NCI-H2196 treated with DMSO at 0.1 percent for 48 hours (cell line): ENCODE measurements at regions not wholly inside any gene's neighbourhood (a gene's known extent, or its start where the extent isn't known, plus 50 kb on each side); places are given as distances from the start of the nearest gene placed in this dataset.

Source experiments
- DNase-seq: peaks from one replicate; lab custom pipeline; 2025; ENCODE audit not compliant: unreplicated experiment; lab: John Stamatoyannopoulos, UW

DNA sequence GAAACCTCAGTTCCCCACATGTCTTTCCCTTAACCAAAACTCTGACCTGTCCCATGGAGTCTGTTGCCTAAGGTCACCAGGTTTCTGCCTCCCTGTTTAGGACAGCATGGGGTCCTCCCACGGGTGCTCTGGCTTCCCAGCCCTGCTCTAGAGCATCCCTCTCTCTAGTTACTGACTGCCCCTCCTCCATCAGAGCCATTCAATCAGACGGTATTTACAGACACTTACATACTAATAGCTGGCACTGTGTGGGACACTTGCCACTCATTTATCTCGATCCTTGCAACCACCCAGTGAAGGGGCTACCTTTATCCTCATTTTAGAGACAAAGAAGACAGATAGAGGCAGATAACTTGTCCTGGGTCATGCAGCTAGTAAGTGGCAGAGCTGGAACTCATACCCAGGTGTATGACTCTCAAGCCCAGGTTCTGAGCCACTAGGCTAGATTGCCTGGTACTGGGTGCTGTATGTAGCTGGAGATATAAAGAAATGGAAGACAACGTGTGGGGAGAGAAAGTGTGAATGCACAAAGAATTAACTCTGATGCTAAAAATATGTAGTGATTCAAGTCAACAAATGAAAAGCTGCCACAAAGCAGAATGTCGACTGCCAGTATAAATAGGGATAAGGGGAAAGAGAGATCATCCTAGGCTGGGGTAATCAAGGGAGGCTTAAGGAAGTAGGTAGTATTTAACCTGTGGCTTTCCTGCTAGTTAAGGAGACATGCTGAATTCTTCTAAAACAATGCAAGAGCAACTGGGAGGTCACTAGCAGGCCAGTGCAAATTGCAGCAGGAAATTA is 52.5 kb upstream of the PDE8B start:
- DNase-seq, result no peak

- no peak for DNase-seq
Measured at GRCh38 chr5:77156379-77156778, 54.1 kb upstream of the PDE8B start.

DNA sequence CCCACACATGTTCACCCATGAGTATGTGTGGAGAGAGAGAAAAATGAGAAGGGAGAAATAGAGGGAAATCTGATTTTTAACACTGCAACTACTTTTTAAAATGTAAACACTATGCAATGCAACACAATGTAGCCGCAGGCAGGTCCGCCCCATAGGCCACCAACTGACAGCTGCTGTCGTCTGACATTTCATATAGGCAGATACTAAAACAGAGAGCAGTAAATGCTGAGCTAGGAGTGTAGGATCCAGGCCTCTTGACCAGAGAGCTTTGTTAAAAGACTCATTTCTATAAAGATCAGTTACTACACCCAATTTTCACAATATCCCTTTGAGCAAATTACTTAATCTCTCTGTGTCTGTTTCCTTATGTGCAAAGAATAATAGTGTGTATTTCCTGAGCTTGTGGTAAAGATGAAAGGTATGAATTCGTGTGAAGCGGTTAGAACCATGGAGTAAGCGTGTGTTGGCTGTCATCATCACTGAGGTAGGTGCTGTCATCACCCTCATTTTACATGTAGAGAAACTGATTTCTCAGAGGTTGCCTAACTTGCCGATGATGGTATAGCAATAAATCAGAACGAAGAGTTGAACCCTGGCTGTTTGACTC is 55.2 kb upstream of the PDE8B start:
- no peak for DNase-seq

GRCh38 chr5:77152441-77152840 is 58.0 kb upstream of the PDE8B start:
- no peak for DNase-seq

DNA sequence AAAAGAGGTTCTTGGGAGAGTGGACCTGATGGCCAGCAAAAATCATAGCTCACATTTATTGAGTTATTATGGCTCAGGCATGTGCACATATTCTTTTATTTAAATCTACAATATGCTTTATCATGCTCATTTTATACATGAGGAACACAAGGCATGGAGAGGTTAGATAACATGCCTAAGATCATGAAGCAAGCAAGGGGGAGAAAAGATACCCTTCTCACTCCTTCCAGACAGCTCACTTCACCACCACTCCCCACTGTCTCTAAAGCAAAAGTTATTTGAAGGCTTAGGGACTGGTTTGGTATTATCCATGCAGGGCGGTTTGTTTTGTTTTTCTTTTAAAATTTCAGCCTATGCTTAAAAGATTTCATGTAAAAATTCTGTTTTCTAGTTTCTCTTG is 59.0 kb upstream of the PDE8B start:
- DNase-seq, result no peak

GRCh38 chr5:77146896-77147295 is 59.8 kb upstream of the ZBED3 start:
- no peak for DNase-seq

- DNase-seq, result no peak
Measured at GRCh38 chr5:77145666-77146065, 58.6 kb upstream of the ZBED3 start.

- no peak for DNase-seq
Measured at GRCh38 chr5:77144837-77145139, 57.7 kb upstream of the ZBED3 start.

DNA sequence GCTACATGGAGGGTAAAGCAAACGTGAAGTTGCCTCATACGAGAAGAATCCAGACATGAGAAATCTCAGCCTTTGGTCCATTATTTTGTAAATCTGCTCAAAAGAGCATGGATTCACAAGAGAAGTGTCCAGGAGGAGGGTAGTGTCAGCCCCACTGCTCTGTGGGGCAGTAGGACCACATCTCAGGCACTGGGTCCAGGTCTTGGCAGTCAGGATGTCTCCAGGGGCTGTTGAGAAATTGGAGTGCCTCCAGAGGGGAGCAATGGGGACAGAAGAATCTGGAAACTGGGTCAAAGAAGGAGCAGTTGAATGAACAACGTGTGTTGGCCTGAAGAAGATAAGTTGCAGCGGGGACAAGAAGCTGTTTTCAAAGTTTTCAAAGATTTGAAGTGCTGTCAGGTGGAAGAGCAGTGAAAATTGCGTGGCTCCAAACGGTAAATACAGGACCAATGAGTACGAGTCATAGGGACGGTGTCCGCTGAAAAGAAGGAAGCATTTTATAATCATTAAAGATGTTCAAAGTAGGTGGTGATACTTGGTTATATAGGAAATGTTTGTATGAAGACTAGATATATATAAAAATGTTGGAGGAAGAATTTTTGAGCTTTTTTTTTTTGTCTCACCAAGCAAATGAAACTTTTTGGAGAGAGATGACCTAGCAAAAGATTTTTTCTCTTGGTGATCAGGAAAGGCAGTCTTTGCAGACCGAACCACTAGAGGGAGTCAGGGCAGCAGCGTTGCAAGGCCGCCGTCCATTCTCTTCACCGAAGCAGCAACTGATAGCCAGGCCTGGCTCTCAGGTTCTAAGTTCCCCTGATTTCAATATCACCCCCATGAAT is 57.1 kb upstream of the ZBED3 start:
- peak; percentile 20 for DNase-seq

GRCh38 chr5:77140350-77140749 is 53.3 kb upstream of the ZBED3 start:
- DNase-seq, result no peak

DNA sequence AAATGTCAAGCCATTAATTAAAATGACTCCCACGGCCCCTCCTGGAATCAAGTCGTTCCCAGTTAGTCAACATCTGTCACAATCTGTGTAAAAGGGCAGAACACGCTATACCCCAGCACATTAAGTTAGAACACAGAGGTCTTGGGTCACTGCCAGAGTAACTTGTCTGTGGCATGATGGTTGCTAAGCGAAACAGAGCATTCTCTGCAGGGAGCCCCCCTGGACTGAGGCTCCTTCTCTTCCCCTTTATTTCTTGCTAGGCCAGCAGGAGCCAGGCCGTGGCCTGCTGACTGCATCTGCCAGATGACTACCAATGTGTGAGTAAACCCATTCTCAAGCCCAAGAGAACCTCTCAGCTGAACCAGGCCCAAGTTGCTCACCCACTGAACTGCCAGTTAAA is 51.9 kb upstream of the ZBED3 start:
- no peak for DNase-seq
